GM08714 (cell line): ENCODE measurements at regions not wholly inside any gene's neighbourhood (a gene's known extent, or its start where the extent isn't known, plus 50 kb on each side); places are given as distances from the start of the nearest gene placed in this dataset.
"Not testable (repeated sequence)": the region's sequence is repeated elsewhere in the genome, so short reads cannot be mapped to it uniquely, and the experiment has no call there.

Experiments
- H3K4me3 ChIP-seq: fragments of 200-500 bp; sonication (Bioruptor generic); 2 replicates; pipeline ENCODE4 v1.5.1; 2014; ENCODE audit warnings: mild to moderate bottlenecking, low read length, inconsistent platforms
- ZNF274 ChIP-seq: IDR thresholded peaks from 2 replicates; pipeline ENCODE4 v1.6.1; 2012; ENCODE audit warnings: mild to moderate bottlenecking, low read depth, low read length

- H3K4me3 ChIP-seq: no peak overlapping the region
- TF ChIP-seq ZNF274: no peak
Observed at GRCh38 chr18:38250971-38251370, 685.4 kb upstream of the CELF4 start.

DNA sequence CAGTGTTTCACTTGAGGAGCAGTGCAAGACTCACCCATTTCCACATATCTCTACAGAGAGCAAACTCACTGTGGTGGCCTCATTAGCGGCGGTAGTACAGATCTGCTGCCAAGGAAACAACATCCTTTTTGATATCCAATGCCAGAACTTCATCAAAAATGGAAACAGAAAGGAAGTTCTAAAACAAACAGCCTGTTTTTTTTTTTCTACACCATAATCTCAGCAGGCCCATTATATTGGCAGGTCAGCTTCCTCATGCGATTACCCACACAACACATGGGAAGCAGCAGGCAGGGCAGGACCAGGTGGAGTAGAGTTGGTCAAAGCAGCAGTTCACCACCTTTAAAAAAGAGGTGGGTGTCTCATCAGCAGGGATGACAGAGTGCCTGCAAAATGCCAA, 678.9 kb upstream of the CELF4 start:
- H3K4me3 ChIP-seq: no peak overlapping the region
- TF ChIP-seq ZNF274: no peak

- H3K4me3 ChIP-seq: no peak overlapping the region
- TF ChIP-seq ZNF274: no peak
Observed at GRCh38 chr18:38243291-38243690, 677.7 kb upstream of the CELF4 start.

GRCh38 chr18:38241736-38242135, 676.1 kb upstream of the CELF4 start:
- H3K4me3 ChIP-seq: no peak overlapping the region
- TF ChIP-seq ZNF274: no peak

DNA sequence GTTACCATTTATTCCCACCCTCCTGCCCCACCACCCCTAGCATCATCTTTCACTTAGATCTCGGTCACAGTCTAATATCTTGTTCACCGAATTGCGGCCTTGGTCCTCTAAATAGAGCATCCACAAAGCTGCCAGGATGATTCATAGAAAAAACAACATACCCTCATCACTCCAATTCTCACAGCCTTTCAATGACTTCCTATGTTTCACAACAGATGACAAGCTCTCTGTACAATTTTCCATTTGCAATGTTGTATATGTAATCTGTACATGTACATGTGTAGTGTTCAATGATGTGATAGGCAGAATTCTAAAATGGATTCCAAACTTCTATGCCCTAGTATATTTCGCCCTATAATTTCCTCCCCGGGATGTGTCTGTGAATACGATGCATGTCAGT, 675.6 kb upstream of the CELF4 start:
- TF ChIP-seq ZNF274: no peak
- H3K4me3 ChIP-seq: no peak overlapping the region

DNA sequence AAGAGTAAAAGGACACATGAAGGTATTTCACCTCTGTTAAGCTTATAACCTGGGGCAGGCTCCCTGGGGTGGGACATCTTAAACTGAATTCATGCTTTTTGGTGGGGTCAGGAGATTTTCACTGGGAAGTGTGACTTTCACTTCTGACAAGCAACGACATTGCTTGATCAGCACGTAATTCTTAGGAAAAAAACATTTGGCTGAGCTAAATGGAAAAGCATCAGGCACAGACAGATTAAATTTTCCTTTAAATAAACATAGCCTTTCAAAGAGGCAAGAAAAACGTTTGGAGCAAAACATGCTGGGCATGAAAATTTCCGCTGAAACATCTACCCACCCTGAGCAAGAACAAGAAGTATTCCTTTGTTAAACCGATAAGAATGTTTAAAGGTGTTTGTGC, 674.0 kb upstream of the CELF4 start:
- no peak overlapping the region for H3K4me3 ChIP-seq
- TF ChIP-seq ZNF274: no peak

DNA sequence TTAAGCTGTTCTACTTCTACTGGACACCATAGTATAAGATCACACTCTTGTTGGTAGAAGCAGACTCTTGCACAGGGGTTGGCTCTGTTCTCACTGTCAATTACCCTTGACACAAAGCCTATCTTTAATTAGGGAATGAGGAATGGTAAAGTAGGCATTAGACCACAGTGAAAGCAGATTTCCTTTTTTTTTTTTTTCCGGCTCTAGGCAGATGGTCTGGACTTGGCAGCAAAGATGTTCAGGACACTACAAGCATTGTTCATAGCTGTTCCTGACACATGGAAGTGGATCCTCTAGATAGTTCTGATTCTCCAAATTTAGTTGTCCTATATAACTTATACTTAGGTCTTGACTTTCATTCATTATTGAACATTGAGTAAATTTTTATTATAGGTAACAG, 672.2 kb upstream of the CELF4 start:
- no peak overlapping the region for H3K4me3 ChIP-seq
- no peak for TF ChIP-seq ZNF274

GRCh38 chr18:38221476-38222100, 656.0 kb upstream of the CELF4 start:
- TF ChIP-seq ZNF274: no peak
- H3K4me3 ChIP-seq: no peak overlapping the region

DNA sequence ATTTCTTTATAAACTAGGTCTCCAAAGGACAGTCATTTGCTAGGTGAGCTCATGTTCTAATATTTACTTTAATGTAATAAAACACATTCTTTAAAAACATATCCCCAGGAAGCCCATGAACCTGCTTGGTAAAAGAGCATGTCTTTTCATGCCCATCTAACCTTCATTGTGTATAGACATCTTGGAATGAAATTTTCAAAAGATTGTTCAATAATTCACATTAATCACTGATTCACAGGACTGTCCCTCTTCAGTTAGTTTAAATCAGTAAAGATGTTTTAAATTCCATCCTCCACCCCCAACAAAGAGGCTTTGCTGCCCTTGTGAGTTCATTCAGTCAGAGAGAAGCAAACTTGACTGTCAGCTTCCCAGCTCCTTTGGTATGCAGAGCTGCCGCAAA, 633.4 kb upstream of the CELF4 start:
- TF ChIP-seq ZNF274: no peak
- no peak overlapping the region for H3K4me3 ChIP-seq

GRCh38 chr18:38198526-38198925, 632.9 kb upstream of the CELF4 start:
- no peak for TF ChIP-seq ZNF274

GRCh38 chr18:38186491-38186890, 620.9 kb upstream of the CELF4 start:
- H3K4me3 ChIP-seq: no peak overlapping the region
- no peak for TF ChIP-seq ZNF274

More at GRCh38 chr18:38198526-38198925, 632.9 kb upstream of the CELF4 start:
- no peak overlapping the region for H3K4me3 ChIP-seq

GRCh38 chr18:38174594-38174993, 609.0 kb upstream of the CELF4 start:
- H3K4me3 ChIP-seq: no peak overlapping the region
- TF ChIP-seq ZNF274: no peak

DNA sequence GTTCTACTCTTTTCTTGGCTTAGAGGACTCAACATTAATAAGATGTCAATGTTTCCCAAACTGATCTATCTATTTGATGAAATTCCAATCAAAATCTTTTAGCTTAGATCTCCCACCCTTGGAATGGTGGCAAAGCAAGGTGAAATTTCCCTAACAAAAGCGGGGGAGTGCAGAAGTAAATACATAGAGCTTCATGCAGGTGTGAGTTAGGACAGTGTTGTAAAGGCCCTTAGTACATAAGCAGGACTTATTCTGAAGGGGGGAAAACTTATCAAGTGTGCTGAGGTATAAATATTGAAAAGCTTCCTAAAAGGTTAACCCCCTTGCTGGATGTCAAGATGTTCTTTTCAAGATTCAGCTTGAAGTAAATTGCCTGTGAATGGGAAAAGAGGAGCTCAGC, 608.6 kb upstream of the CELF4 start:
- H3K4me3 ChIP-seq: no peak overlapping the region

DNA sequence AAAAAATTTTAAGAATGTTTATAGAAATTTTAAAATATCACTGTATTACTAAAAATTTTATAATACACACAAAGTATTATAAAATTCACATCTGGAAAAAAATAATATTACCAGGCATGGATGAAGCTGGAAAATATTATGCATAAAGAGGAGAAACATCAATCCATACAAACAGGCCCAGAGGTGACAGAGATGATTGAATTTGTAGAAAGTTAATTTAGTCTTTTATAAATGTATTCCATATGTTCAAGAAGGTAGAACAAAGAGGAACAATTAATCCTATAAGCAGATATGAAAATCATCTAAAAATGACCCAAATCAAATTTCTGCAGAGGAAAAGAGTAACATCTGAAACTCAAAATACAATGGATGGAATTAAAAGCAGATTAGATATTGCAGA, 605.2 kb upstream of the CELF4 start:
- no peak overlapping the region for H3K4me3 ChIP-seq
- no peak for TF ChIP-seq ZNF274

More for the DNA sequence above, 608.6 kb upstream of the CELF4 start:
- TF ChIP-seq ZNF274: no peak

- no peak overlapping the region for H3K4me3 ChIP-seq
- no peak for TF ChIP-seq ZNF274
Observed at GRCh38 chr18:38167623-38168022, 602.0 kb upstream of the CELF4 start.

DNA sequence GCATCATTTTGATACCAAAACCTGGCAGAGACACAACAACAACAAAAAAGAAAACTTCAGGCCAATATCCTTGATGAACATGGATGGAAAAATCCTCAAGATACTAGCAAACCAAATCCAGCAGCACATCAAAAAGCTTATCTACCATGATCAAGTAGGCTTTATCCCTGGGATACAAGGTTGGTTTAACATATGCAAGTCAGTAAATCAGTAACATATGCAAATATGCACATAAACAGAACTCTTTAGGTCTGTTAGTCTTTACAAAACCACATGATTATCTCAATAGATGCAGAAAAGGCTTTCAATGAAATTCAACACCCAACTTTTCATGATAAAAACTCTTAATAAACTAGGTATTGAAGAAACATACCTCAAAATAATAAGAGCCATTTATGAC, 587.5 kb upstream of the CELF4 start:
- not testable (repeated sequence) for H3K4me3 ChIP-seq
